ENCODE measurements at regions not wholly inside any gene's neighbourhood (a gene's known extent, or its start where the extent isn't known, plus 50 kb on each side); places are given as distances from the start of the nearest gene placed in this dataset.
"Not testable (repeated sequence)": the region's sequence is repeated elsewhere in the genome, so short reads cannot be mapped to it uniquely, and the experiment has no call there.

DNA sequence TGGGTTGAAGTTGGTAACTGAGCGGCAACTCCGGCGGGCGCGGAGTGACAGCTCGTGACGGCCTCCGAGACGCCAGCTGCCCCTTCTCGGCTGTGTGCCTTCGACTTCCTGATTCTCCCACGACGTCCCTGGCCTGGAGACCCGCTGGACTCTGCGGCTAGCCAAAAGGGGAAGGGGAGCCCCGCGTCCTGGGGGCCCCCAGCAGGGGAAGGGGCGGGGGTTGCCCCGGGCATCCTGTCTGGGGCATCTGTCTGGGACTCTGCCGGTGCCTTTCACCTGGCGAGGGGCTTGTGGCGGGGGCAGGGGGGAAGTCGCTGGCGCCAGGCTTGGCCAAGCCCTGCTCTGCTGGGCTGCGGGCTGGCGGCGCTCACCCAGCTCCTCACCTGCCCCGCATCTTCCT is 129.5 kb upstream of the HMX1 start:
- in situ Hi-C loops (cut with HindIII; ENCODE audit: low pct_unique_long_range_greater_than_20kb, low sequenced_read_pairs), result not testable (repeated sequence)

DNA sequence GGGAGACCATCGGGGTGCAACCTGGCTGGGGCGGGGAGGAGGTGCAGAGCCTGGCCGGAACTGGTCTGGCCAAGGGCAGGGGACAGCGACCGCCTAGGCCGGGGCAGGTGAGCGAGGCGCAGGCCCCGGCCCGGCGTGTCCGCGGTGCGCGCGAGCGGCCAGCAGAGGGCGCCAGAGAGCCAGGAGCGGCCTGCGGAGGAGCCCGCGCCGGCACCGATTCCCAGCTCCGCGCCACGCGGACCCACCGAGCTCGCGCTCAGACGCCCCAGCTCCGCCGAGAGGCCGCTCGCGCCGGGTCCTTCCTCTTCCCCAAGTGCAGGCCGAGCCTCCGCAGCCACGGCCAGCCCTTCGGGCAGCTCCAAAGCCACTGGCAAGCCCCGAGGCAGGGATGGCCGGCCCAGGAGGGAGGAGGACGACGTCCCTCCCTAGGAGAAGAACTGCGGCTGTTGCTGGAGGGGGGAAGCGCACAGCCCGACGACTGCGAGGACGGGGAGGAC is 128.9 kb upstream of the HMX1 start:
- CTCF ChIA-PET; in situ Hi-C loops (cut with HindIII; ENCODE audit: low pct_unique_long_range_greater_than_20kb, low sequenced_read_pairs); DNase-seq (ENCODE audit: low read depth, low spot score); H3K9me3 ChIP-seq (ENCODE audit: control insufficient read depth, insufficient read depth, low read depth, low read length); H3K36me3 ChIP-seq (ENCODE audit: control insufficient read depth, insufficient read depth, low read length); BruUV-seq (replicated peaks); H3K27me3 ChIP-seq (ENCODE audit: control insufficient read depth, insufficient read depth, low read length); H3K27ac ChIP-seq (ENCODE audit: low read length); POLR2A ChIA-PET; H3K4me1 ChIP-seq (ENCODE audit: control insufficient read depth, insufficient read depth, low read length): not testable (repeated sequence)
- 0 out of 4 replicates have a peak overlapping the region, but pooled peaks of 1 of the 2 experiments have one; percentile 14 for H3K4me3 ChIP-seq (ENCODE audit: low read depth in 2 of 2, low read length in 2 of 2)
- TF ChIP-seq, protein P1, sequence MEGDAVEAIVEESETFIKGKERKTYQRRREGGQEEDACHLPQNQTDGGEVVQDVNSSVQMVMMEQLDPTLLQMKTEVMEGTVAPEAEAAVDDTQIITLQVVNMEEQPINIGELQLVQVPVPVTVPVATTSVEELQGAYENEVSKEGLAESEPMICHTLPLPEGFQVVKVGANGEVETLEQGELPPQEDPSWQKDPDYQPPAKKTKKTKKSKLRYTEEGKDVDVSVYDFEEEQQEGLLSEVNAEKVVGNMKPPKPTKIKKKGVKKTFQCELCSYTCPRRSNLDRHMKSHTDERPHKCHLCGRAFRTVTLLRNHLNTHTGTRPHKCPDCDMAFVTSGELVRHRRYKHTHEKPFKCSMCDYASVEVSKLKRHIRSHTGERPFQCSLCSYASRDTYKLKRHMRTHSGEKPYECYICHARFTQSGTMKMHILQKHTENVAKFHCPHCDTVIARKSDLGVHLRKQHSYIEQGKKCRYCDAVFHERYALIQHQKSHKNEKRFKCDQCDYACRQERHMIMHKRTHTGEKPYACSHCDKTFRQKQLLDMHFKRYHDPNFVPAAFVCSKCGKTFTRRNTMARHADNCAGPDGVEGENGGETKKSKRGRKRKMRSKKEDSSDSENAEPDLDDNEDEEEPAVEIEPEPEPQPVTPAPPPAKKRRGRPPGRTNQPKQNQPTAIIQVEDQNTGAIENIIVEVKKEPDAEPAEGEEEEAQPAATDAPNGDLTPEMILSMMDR (IDR thresholded peaks at IDR 0.05), result peak; percentile 54
- ATAC-seq, result peak; percentile 72; the same call in 1 of the 2 replicates
- intact Hi-C loops (cut with micrococcal nuclease; ENCODE audit: unreplicated experiment), result loop anchor here (5.0 kb wide), 1 partner anchor 122 kb away; no protein-coding TSS in a partner anchor

More for the DNA sequence above, 129.5 kb upstream of the HMX1 start:
- intact Hi-C loops (cut with micrococcal nuclease; ENCODE audit: unreplicated experiment), result loop anchor here (5.0 kb wide), 1 partner anchor 121 kb away; no protein-coding TSS in a partner anchor
- CTCF ChIA-PET; BruUV-seq (replicated peaks); H3K27ac ChIP-seq (ENCODE audit: low read length); DNase-seq (ENCODE audit: low read depth, low spot score); H3K4me3 ChIP-seq (ENCODE audit: low read depth in 2 of 2, low read length in 2 of 2); H3K36me3 ChIP-seq (ENCODE audit: control insufficient read depth, insufficient read depth, low read length); H3K9me3 ChIP-seq (ENCODE audit: control insufficient read depth, insufficient read depth, low read depth, low read length); POLR2A ChIA-PET; H3K4me1 ChIP-seq (ENCODE audit: control insufficient read depth, insufficient read depth, low read length); ATAC-seq; H3K27me3 ChIP-seq (ENCODE audit: control insufficient read depth, insufficient read depth, low read length): not testable (repeated sequence)

DNA sequence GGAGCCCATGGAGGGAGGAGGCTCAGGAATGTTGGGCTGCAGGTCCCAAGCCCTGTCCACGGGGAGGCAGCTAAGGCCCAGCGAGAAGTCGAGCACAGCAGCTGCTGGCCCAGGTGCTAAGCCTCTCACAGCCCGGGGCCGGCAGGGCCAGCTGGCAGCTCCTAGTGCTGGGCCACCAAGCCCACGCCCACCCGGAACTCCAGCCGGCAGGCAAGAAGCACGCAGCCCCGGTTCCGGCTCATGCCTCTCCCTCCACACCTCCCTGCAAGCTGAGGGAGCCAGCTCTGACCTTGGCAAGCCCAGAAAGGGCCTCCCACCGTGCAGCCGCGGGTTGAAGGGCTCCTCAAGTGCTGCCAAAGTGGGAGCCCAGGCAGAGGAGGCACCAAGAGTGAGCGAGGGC is 121.3 kb upstream of the HMX1 start:
- in situ Hi-C loops (cut with HindIII; ENCODE audit: low pct_unique_long_range_greater_than_20kb, low sequenced_read_pairs); H3K36me3 ChIP-seq (ENCODE audit: control insufficient read depth, insufficient read depth, low read length); DNase-seq (ENCODE audit: low read depth, low spot score); H3K4me3 ChIP-seq (ENCODE audit: low read depth in 2 of 2, low read length in 2 of 2); H3K9me3 ChIP-seq (ENCODE audit: control insufficient read depth, insufficient read depth, low read depth, low read length); POLR2A ChIA-PET; H3K27me3 ChIP-seq (ENCODE audit: control insufficient read depth, insufficient read depth, low read length); intact Hi-C loops (cut with micrococcal nuclease; ENCODE audit: unreplicated experiment); H3K4me1 ChIP-seq (ENCODE audit: control insufficient read depth, insufficient read depth, low read length); H3K27ac ChIP-seq (ENCODE audit: low read length); ATAC-seq; CTCF ChIA-PET; BruUV-seq (replicated peaks): not testable (repeated sequence)

DNA sequence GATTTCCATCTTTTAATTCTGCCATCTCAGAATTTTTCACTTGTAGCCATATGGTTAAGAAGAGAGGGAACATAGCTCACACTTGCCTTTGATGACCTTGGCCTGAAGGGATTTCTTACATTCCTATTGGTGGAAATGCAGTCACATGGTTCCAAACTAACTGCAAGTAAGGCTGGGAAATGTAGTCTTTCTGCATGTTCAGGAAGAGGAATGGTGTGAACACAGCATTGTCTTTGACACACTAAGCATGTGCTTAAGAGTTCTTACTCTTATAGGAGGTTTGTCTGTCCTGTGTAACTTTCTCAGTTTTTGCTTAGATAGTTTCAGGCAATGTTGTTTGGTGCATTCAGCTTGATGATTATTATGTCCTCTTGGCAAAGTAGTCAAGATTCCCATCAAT is 119.8 kb upstream of the HMX1 start:
- ATAC-seq; intact Hi-C loops (cut with micrococcal nuclease; ENCODE audit: unreplicated experiment); H3K27ac ChIP-seq (ENCODE audit: low read length); H3K27me3 ChIP-seq (ENCODE audit: control insufficient read depth, insufficient read depth, low read length); DNase-seq (ENCODE audit: low read depth, low spot score); CTCF ChIA-PET; POLR2A ChIA-PET; BruUV-seq (replicated peaks); H3K4me3 ChIP-seq (ENCODE audit: low read depth in 2 of 2, low read length in 2 of 2); H3K36me3 ChIP-seq (ENCODE audit: control insufficient read depth, insufficient read depth, low read length); in situ Hi-C loops (cut with HindIII; ENCODE audit: low pct_unique_long_range_greater_than_20kb, low sequenced_read_pairs); H3K4me1 ChIP-seq (ENCODE audit: control insufficient read depth, insufficient read depth, low read length); H3K9me3 ChIP-seq (ENCODE audit: control insufficient read depth, insufficient read depth, low read depth, low read length): not testable (repeated sequence)

DNA sequence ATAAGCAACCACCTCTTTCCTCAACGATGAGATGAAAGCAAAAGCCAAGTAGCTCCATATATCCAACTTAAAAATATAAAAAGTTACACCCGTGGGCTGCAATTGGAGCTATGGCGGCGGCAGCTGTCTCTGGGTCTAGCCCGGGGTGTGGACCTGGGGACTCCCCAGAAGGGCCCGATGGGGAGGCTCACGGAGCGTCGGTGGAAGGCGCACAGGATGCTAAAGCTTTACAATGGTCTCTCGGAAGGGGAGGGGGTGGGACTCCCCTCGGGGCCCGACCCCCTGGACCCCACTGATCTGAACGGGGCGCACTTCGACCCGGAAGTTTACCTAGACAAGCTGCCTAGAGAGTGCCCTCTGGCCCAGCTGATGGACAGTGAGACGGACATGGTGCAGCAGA is 118.7 kb upstream of the HMX1 start:
- BruUV-seq (replicated peaks); H3K4me1 ChIP-seq (ENCODE audit: control insufficient read depth, insufficient read depth, low read length); in situ Hi-C loops (cut with HindIII; ENCODE audit: low pct_unique_long_range_greater_than_20kb, low sequenced_read_pairs); DNase-seq (ENCODE audit: low read depth, low spot score); H3K36me3 ChIP-seq (ENCODE audit: control insufficient read depth, insufficient read depth, low read length); CTCF ChIA-PET; H3K27ac ChIP-seq (ENCODE audit: low read length); H3K9me3 ChIP-seq (ENCODE audit: control insufficient read depth, insufficient read depth, low read depth, low read length); H3K4me3 ChIP-seq (ENCODE audit: low read depth in 2 of 2, low read length in 2 of 2); POLR2A ChIA-PET; ATAC-seq; H3K27me3 ChIP-seq (ENCODE audit: control insufficient read depth, insufficient read depth, low read length); intact Hi-C loops (cut with micrococcal nuclease; ENCODE audit: unreplicated experiment): not testable (repeated sequence)

DNA sequence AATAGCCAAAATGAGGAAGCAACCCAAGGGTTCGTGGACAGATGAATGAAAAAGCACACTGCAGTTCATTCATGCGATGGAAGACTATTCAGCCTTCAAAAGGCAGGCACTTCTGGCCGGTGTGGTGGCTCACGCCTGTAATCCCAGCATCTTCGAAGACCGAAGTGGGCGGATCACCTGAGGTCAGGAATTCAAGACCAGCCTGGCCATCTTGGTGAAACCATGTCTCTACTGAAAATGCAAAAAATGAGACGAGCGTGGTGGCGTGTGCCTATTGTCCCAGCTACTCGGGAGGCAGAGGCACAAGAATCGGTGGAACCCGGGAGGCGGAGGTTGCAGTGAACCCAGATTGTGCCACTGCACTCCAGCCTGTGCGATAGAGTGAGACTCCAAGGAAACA is 114.1 kb upstream of the HMX1 start:
- H3K4me1 ChIP-seq (ENCODE audit: control insufficient read depth, insufficient read depth, low read length); DNase-seq (ENCODE audit: low read depth, low spot score); H3K9me3 ChIP-seq (ENCODE audit: control insufficient read depth, insufficient read depth, low read depth, low read length); ATAC-seq; H3K27ac ChIP-seq (ENCODE audit: low read length); CTCF ChIA-PET; H3K27me3 ChIP-seq (ENCODE audit: control insufficient read depth, insufficient read depth, low read length); BruUV-seq (replicated peaks); intact Hi-C loops (cut with micrococcal nuclease; ENCODE audit: unreplicated experiment); H3K36me3 ChIP-seq (ENCODE audit: control insufficient read depth, insufficient read depth, low read length); H3K4me3 ChIP-seq (ENCODE audit: low read depth in 2 of 2, low read length in 2 of 2); in situ Hi-C loops (cut with HindIII; ENCODE audit: low pct_unique_long_range_greater_than_20kb, low sequenced_read_pairs); POLR2A ChIA-PET: not testable (repeated sequence)

DNA sequence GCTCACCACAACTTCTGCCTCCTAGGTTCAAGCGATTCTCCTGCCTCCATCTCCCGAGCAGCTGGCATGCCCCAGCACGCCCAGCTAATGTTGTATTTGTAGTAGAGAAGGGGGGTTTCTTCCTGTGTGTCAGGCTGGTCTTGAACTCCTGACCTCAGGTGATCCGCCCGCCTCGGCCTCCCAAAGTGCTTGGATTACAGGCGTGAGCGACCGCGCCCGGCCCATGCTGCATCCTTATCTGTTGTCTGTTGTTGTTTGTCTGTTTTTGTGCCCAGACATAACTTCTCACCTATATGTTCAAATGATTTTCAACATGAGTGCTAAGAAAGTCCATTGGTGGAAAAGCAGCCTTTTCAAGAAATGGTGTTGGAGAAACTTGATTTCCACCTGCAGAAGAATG is 113.0 kb upstream of the HMX1 start:
- not testable (repeated sequence) for BruUV-seq (replicated peaks)

More for the DNA sequence above, 113.0 kb upstream of the HMX1 start:
- H3K36me3 ChIP-seq (ENCODE audit: control insufficient read depth, insufficient read depth, low read length); CTCF ChIA-PET; H3K27ac ChIP-seq (ENCODE audit: low read length); H3K9me3 ChIP-seq (ENCODE audit: control insufficient read depth, insufficient read depth, low read depth, low read length); H3K4me3 ChIP-seq (ENCODE audit: low read depth in 2 of 2, low read length in 2 of 2); in situ Hi-C loops (cut with HindIII; ENCODE audit: low pct_unique_long_range_greater_than_20kb, low sequenced_read_pairs); H3K4me1 ChIP-seq (ENCODE audit: control insufficient read depth, insufficient read depth, low read length); ATAC-seq; POLR2A ChIA-PET; intact Hi-C loops (cut with micrococcal nuclease; ENCODE audit: unreplicated experiment); DNase-seq (ENCODE audit: low read depth, low spot score); H3K27me3 ChIP-seq (ENCODE audit: control insufficient read depth, insufficient read depth, low read length): not testable (repeated sequence)

All from Panc1 (cell line).